ENCODE measurements at regions not wholly inside any gene's neighbourhood (a gene's known extent, or its start where the extent isn't known, plus 50 kb on each side); places are given as distances from the start of the nearest gene placed in this dataset.

DNA sequence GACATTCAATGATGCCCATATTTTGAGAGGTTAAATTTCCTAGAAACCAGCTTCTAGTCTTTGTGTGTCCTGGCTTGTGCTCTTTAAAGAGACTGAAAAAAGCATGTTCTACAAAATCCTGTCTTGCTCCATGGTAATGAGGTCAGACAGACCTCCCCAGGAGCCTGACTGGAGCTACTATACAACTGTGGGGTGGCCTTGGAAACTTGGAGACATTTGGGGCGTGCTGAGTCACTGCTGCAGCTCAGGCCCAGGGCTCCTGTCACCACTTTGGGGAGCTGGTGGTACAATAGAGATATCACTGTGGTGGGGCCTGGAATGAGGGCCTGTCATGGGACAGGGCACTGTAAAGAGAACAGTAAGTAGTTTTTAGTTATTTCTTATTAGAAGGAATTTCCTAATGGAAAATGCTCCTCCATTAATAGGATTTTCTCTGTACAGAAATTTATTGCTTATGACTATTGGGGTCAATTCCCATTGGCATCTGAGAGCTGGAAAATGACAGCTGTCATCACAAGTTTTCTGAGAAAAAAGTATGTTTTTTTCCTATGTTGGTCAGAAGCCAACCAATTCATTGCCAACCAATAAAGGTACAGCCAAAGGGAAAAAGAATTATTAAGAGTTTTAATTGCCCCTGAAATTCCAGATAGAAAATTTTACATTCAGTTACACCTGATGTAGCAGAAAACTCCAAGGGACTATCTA is 207.4 kb upstream of the JADE1 start:
- peak; percentile 54 to 61 for DNase-seq (ENCODE audit: low read depth in 2 of 2)

DNA sequence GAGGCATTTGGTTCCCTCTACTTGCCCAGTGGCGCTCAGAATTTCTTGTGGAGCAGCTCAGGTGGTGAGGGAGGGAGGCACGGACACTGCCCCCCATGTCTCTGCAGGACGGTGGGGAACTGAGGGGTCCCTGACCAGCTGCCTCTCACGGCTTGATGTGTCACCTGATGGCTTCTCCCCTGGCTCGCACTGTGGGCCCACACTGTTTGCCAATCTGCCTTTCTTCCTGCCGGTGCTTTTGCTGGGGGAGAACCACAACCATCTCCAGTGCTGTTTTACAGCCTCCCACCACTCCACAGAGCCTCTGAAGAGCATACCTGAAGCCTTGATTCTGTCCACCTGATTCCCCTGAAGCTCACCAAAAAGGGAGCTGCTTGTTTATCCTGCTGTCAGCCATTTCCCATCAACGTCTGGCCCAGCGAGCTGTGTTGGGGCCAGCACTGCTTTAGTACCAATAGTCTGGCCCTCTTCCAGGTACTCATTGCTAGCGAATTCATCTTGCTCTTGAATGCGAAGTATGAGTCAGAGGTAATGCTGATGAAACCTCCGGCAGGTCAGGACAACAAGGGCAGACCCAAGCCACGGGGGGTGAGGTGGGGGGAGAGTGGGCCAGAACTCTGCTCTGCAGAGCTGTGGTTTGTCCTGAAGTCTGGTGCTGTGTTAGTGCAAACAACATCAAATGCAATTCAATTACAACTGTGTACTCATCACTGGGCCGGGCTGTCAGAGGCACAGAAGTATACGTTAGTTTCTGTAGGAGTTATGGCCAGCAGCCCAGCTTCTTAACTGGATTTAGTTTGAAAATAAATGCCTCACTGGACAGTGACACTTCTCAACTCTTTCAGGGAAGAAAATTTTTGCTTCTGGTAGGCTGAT is 208.3 kb upstream of the JADE1 start:
- peak; percentile 88 to 98 for DNase-seq (ENCODE audit: low read depth in 2 of 2)

DNA sequence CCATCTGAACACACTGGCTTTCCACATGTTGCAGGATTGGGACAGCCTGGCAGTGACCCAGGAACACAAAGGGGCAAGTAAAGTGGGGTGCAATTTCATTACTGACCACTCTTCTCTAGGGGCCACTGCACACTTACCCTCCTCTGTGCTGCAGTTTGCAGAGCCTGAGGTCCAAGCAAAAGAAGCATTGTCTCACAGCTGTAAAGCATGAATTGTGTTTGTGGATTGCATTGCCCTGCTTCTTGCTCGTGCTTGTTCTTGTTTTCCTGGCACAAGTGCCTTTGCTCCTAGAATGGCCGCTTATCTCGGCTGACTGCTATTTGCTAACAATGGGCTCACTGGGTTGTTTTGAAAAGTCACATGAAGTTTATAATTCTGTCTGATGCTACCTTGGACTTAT is 209.1 kb upstream of the JADE1 start:
- DNase-seq (ENCODE audit: low read depth in 2 of 2) = peak in 1 of 2 donors; percentile 12

DNA sequence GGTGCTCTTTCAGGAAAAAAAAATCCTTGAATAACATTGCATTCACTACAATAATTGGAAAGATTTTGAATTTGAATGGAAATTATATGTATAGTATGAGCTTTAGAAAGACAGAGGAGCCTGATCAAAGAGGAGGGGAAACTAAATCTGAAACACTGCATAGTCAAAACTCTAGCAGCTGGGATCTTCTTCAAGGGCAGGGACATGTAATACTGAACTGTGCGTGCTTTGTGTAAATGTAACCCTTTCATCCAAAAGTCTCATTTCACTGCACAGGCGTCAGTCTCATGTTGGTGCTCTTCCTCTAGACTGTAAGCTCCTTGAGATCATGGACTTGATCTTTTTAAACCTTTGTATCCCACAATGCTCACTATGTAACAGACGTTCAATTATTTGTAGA is 212.0 kb upstream of the JADE1 start:
- no peak for DNase-seq (ENCODE audit: low read depth in 2 of 2)

DNA sequence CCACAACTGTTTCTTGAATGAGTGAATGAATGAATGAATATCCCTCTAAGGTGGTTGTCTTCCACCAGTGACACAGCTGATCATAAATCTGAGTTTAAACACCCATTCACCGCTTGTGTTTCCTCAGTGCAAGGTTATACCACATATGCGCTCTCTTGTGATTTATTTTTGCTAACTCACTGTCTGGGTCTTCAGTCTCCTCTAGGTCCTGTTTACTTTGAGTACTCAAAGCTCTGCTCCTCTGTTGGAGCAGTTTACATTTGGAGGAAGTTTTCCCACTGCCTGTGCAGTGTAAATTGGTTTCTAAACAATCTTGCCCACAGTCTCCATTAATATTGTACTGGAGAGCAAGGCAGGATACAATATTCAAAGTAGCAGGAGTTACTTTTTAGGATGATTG is 212.6 kb upstream of the JADE1 start:
- DNase-seq (ENCODE audit: low read depth in 2 of 2) = no peak

DNA sequence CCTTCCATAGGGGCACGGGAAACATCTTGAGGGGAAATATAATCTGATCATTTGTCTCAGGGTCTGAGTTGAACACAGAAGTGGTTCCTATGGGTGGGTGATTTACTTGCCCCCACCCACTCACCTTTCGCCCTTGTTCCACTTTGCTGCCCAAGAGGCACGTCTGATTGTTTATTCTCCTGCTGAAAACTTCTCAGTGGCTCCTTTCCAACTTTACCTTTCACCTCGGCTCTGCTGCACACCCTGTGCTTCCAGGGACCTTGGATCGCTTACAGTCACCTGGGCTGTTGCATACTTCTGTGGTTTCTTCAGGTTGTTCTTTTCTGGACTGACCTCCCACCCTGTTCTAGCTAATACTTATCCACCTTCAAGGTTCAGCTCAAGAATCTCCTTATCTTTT is 213.4 kb upstream of the JADE1 start:
- no peak for DNase-seq (ENCODE audit: low read depth in 2 of 2)

DNA sequence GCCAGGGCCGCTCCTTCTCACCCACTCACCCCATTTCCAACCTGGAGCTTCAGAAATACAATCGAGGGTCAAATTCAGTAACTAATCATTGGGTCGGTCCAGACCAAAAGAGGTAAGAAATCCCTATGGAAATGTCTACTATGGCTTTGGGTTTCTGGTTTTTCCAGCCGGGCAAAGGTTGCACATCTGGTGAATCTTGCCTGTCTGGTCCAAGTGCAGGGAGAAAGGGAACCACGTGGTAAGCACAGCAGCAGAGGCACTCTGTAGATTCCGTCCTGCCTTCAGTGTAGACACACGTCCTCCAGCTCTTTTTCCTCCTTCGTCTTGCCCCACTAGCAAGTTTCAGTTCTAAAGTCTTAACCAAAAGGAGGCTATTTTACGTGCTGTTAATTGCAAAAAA is 218.0 kb upstream of the JADE1 start:
- DNase-seq (ENCODE audit: low read depth in 2 of 2) = no peak

DNA sequence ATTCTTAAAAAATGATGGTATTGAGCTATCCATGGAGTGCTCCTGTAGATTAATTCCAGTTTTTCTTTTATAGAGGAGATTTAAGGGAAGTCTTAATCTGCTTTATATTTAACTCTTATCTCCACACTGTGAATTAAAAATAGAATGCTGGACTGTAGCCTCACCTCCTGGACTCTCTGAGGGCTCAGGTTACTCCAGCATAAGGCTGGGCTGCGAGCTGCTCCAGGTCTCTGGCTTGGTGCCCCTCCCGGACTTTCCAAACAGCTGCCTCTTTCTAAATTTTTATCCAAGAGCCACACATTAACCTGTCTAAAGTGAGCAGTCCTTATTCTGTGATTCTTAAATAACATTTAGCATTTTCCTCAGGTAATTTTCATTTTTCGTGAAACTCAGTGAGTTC is 218.7 kb upstream of the JADE1 start:
- no peak for DNase-seq (ENCODE audit: low read depth in 2 of 2)

DNA sequence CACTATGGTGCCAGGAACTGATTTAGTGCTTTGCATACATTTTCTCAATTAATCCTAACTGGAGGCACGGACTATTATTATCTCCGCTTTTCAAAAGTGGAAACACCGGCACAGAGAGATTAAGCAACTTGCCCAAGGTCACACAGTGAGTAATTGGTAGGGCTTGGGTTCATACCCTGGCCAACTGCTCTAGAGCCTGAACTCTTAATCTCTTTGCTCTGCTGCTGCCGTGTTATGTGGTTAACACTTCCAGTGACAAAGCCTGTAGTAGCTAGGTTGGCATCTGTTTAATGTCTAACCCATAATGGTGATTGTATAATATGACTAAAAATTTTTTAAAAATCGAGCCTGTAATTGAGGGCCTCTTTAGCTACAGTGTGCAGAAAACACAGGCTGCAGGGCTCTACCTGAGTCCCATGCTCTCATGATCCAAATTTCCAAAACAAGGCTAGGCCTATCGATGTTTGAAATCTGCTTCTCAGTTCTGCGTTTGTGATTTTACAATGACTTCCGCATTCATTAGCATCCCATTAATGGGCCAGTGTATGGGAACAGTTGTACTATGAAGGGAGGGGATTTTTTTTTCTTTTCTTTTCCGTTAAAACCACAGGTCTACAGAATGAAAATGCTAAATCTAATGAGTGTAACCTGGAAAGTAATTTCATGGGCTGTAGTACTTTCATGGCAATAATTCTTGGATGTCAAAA is 219.3 kb upstream of the JADE1 start:
- no peak for DNase-seq (ENCODE audit: low read depth in 2 of 2)

DNA sequence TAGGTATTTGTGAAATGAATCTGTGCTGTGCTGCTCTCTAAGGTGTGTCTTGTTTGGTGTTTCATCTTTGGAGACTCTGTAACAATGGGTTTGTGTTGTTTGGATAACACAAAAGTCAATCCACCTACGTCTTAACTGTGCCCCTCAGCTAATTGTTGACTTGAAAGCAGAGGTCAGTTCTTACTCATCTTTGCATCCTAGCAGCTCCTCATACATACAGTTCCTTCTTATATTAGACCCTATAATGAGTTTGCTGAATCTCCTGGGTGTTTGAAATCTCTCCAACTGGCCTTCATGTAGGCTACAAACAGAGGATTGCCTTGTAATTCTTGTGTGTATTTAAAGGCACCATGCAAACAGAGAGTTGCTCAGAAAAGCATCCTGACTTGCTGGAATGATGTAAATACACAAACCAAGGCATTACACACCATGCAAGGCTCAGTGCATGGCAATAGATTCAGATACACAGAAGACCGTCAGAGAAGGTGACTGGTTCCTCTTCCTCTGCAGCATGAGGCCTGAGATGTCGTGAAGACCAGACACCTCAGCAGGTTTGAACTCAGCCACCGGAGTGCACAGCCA is 220.0 kb upstream of the JADE1 start:
- DNase-seq (ENCODE audit: low read depth in 2 of 2) = no peak

DNA sequence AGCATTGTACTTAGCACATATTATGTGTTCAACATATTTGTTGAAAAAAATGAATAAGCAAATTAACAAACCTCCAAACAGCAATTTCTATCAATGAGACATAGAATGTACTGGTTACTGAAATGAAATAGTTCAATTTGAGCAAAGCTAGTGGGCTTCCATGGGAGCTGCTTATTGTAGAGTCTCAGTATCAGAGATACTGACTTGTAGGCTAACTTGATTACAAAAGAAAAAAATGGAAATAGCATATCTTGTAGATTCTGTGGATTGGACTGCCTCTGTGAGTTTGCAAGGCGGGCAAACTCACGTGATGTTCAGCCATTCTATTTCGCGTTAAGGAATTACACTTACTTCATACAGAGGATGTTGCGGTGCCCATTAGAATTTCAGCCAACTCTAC is 222.1 kb upstream of the JADE1 start:
- no peak for DNase-seq (ENCODE audit: low read depth in 2 of 2)

DNA sequence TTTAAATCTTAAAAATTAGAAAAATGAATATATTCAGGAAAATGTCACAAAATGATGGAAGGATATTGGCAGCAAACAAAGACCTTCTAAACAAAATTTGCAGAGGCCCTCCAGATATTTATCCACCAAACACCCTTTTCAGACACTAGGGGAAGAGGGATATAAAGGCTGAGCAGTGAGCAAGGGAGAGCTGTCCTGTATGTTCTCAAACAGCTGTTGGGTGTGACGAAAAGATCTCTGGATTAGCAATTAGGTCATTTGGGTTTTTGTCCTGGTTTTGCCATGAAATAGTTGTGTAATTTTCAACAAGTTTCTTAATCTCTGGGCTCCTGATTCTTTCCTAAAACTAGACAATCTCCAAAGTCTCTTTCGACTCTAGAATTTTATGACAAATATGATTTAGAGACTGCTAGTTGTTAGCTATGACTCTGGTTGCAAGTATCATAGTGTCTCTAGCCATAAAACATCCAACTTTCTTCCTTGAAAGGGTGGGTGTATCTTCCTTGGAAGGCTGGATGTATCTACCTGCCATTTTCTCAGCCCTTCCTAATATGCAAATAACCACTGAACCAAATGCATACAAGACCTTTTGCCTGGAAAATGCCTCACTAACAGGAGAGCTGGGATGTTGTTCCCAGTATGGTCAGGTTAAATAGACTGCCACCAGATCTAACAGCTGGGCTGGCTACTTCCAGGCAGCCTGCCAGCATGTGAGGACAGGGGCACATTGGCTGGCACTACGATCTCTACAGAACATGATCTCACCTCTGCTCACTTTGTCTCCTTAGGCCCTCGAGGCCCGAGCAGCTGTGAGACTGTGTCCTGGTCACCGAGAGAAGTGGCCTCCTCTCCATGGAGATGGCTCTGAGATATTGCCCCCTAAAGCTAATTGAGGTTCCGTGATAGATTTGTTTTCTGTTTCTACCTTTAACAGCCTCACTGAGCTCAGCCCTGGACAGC is 225.5 kb upstream of the JADE1 start:
- no peak for DNase-seq (ENCODE audit: low read depth in 2 of 2)

DNA sequence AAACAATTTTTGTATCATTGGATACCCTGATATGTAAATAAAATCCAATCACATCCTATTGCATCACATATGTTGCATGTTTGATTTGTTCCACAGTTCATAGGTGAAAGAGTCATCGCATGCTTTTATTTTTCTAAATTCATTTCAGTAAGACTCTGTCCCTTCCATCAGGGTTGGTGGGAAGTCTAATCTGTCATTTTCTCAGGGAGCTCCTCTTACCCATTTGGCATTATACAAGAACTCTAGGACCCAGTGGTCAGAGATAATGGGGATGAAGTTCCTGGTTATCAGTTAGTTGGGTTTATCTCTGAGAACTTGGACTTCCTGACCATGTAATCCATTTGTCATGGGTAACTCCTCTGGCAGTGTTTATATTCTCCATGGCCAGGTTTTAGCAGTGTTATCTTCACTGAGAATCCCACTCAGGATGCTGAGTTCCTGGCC is 227.1 kb upstream of the JADE1 start:
- no peak for DNase-seq (ENCODE audit: low read depth in 2 of 2)

DNA sequence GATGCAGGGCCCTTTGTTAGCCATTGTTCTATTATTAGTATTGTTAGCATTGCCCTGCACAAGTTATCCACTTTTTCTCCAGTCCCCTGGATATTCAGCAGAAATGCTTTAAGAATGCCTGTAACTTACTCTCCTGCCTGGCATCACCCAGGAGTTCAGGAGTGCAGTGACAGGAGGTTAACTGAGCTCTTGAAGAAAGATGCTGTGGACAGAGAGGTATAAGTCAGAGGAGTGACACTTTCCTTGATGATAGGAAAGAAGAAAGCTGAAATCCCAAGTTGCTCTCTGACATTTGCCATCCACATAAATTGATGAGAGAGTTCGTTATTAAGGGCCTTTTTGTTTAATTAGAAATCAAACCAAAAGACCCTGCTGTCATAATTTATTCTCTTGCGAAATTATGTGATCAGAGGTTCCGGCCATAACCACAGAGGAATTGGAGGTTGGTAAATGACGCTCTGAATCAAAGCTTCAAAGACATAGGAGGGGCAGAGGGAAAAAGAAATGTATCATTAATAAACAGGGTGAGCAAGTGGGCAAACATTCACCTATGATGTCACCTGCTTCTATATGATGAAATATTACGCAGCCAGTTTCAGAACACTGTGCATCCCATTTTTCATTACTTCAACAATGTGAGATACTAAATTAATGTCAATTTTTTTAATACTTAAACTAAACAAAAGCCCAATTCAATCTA is 230.2 kb upstream of the JADE1 start:
- no peak for DNase-seq (ENCODE audit: low read depth in 2 of 2)

DNA sequence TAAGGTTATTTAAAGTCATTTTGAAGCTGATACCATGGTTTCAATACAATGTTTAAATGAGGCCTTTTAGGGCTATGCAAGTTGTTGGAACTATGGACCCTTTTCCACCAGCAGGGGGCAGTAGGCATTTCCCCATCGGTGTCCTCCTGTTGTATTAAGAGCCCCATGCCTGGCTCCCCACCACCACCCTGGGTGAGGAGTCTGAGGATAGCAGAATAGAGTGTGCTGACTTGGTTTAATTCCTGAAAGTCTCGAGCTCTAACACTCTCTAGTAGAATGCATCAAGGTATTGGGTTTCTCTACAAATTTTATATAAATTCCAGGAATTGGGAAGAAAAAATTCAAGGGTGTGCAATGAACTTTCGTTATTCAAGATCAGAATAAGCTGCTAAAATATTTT is 234.8 kb upstream of the JADE1 start:
- DNase-seq (ENCODE audit: low read depth in 2 of 2) = peak; percentile 55 to 60

DNA sequence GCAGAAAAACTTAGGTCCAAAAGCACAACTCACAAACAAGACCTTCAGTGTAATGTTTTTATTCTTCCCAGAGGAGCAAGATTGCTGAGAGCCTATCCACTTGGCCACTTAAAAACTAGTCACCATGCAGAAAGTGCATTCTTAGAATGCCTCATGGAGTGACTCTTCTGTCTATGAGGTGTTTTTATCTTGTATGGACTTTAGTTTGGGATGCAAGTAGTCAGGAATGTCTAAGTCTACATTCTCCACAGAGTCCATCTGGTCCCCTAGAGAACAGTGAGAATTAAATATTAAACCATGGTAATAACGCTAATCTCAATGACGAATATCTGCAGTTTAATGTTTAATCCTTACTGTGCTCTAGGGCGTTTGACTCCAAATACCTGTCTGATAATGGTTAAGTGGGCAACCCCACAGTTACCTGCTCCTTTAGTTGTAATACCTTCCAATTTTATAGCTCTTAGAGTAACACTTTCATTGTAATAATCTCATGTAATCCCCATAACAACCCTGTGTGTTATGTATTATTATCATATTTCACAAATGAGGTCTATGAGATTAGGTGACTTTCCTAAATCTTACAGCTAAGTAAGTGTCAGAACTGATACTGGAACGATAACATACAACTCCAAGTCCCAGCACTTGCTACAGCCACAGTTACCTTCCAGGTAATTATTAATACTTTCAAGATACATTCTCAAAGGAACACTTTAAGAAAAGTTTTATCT is 235.6 kb upstream of the JADE1 start:
- DNase-seq (ENCODE audit: low read depth in 2 of 2) = no peak

DNA sequence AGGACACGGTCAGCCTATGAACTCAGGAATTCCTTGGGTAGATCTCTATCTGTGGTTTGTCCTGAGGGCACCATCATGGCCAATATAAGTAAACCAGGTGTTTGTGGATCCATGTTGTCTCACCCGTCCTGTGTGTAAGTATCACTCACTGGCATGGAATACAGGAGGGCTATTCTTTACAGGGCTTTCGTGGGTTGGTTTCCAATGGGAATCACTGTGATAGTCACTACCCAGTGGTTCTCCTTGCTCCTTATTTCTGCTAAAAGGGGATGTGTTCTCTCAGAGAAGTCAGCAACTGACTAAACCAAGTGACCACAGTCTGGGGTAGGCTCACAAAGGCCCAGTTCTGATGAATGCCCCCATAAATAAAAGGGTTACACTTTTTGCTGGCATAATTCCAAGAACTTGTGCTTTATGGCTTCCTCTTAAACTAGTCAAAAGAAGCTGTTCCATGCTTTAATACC is 236.7 kb upstream of the JADE1 start:
- DNase-seq (ENCODE audit: low read depth in 2 of 2) = peak in 1 of 2 donors; percentile 82

DNA sequence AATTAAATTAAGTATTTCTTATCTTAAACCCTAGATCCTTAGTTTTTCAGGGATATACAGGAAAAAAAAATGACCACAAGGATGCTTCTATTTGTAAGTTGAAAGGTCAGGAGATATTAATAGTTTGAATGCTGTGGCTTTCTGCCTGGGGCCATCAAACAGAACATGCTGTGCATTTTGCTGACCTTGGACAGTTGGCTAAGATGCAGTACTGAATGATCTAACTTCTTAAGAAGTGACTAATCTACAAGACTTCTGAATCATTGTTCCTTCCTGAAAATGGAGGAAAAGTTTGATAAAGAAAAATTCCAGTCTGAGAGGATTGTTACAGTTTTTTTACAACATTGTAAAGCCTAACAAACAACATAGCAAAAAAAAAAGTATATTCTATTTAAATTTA is 237.8 kb upstream of the JADE1 start:
- DNase-seq (ENCODE audit: low read depth in 2 of 2) = peak in 1 of 2 donors; percentile 90

DNA sequence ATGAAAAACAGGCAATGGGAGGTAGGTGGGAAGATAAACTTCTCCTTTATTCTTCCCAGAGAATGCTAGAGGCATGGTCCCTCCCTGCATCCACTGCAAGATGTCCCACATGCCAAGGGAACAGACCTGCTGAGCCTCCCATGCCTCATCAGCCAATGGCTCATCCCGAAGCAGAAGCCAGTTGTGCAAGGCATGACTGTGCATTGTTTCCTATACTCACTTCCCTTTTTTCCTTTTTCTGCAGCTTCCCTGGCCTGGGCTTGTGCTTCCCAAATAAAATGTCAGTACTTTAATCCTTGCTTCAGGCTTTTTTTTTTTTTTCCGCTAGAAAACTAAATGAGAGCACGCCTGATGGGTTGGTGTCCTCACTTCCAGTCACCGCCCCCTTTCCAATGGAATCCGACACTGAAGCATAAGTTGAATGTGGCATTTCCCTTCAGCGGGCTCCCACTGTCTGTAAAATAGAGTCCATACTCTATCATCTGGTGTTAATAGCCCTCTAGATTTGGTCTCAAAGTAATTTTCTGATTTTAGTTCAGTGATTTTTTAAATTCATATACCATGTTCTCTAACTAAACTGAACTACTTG is 239.0 kb upstream of the JADE1 start:
- peak; percentile 39 to 43 for DNase-seq (ENCODE audit: low read depth in 2 of 2)

All from dermis microvascular lymphatic vessel endothelial cell (primary cell).